GM12892 (cell line): ENCODE measurements at regions not wholly inside any gene's neighbourhood (a gene's known extent, or its start where the extent isn't known, plus 50 kb on each side); places are given as distances from the start of the nearest gene placed in this dataset.
"Not testable (repeated sequence)": the region's sequence is repeated elsewhere in the genome, so short reads cannot be mapped to it uniquely, and the experiment has no call there.

ENCODE experiments used
- DNase-seq: peaks from one replicate; pipeline ENCODE4 v3.0.0; 2011; ENCODE audit not compliant: insufficient read length
- FAIRE-seq: peaks from 2 replicates; lab custom pipeline; 2011; peaks lifted over from hg19 to GRCh38; lab: Jason Lieb, UNC
- POLR2A ChIP-seq: IDR thresholded peaks from 2 replicates; pipeline ENCODE4 v1.6.1; 2011; ENCODE audit warnings: low read depth, low read length, control low read depth
- POLR2AphosphoS5 ChIP-seq: IDR thresholded peaks from 2 replicates; pipeline ENCODE4 v1.6.1; 2011; ENCODE audit warnings: low read depth, low read length, control low read depth
- TAF1 ChIP-seq: IDR thresholded peaks from 2 replicates; pipeline ENCODE4 v1.6.1; 2011; ENCODE audit warnings: low read depth, mild to moderate bottlenecking, control low read depth, low read length, borderline replicate concordance

GRCh38 chr4:106806158-106806797, 229.8 kb downstream of the DKK2 start:
- TF ChIP-seq POLR2AphosphoS5 (no peak), POLR2A (no peak), TAF1 (no peak)
- DNase-seq (no peak), FAIRE-seq (no peak)

GRCh38 chr4:106803083-106803482, 233.0 kb downstream of the DKK2 start:
- no peak for FAIRE-seq
- DNase-seq: no peak
- no peak for TF ChIP-seq POLR2AphosphoS5

- FAIRE-seq (no peak), DNase-seq (no peak)
- TF ChIP-seq POLR2A: no peak
- TF ChIP-seq TAF1: no peak
- TF ChIP-seq POLR2AphosphoS5: no peak
Measured at GRCh38 chr4:106801386-106801785, 234.7 kb downstream of the DKK2 start.

- FAIRE-seq (no peak), DNase-seq (no peak)
- no peak for TF ChIP-seq POLR2AphosphoS5
- TF ChIP-seq TAF1: no peak
- TF ChIP-seq POLR2A: no peak
Measured at GRCh38 chr4:106796876-106797275, 239.2 kb downstream of the DKK2 start.

- DNase-seq (no peak), FAIRE-seq (no peak)
- TF ChIP-seq POLR2A: no peak
- no peak for TF ChIP-seq POLR2AphosphoS5
- no peak for TF ChIP-seq TAF1
Measured at GRCh38 chr4:106795326-106795725, 240.8 kb downstream of the DKK2 start.

GRCh38 chr4:106793933-106794332, 242.2 kb downstream of the DKK2 start:
- TF ChIP-seq POLR2AphosphoS5 (no peak), TAF1 (no peak), POLR2A (no peak)
- DNase-seq: no peak
- FAIRE-seq: no peak

- TF ChIP-seq POLR2AphosphoS5: no peak
- no peak for TF ChIP-seq TAF1
- TF ChIP-seq POLR2A: no peak
- FAIRE-seq (no peak), DNase-seq (no peak)
Measured at GRCh38 chr4:106775636-106776035, 260.5 kb downstream of the DKK2 start.

GRCh38 chr4:106774055-106774454, 262.1 kb downstream of the DKK2 start:
- not testable (repeated sequence) for FAIRE-seq, DNase-seq

GRCh38 chr4:106773076-106773905, 262.8 kb downstream of the DKK2 start:
- DNase-seq (no peak), FAIRE-seq (no peak)
- TF ChIP-seq POLR2A (no peak), POLR2AphosphoS5 (no peak), TAF1 (no peak)

- FAIRE-seq (no peak), DNase-seq (no peak)
- TF ChIP-seq POLR2AphosphoS5 (no peak), TAF1 (no peak), POLR2A (no peak)
Measured at GRCh38 chr4:106767991-106768390, 268.1 kb downstream of the DKK2 start.

GRCh38 chr4:106766519-106766918, 269.6 kb downstream of the DKK2 start:
- no peak for DNase-seq
- no peak for FAIRE-seq

GRCh38 chr4:106764774-106765173, 271.3 kb downstream of the DKK2 start:
- DNase-seq (no peak), FAIRE-seq (no peak)
- TF ChIP-seq POLR2A: no peak
- TF ChIP-seq TAF1: no peak
- TF ChIP-seq POLR2AphosphoS5: no peak

More at GRCh38 chr4:106766519-106766918, 269.6 kb downstream of the DKK2 start:
- TF ChIP-seq TAF1 (no peak), POLR2AphosphoS5 (no peak), POLR2A (no peak)
